ENCODE measurements at regions not wholly inside any gene's neighbourhood (a gene's known extent, or its start where the extent isn't known, plus 50 kb on each side); places are given as distances from the start of the nearest gene placed in this dataset.

- H3K9me3 ChIP-seq: no peaks in the 10 kb centered on the region
- no peaks in the 10 kb centered on the region for H3K4me1 ChIP-seq (ENCODE audit: control insufficient read depth in 1 of 2, insufficient read depth in 1 of 2, low read depth in 1 of 2, low read length in 1 of 2)
- no peak overlapping the region for H3K4me3 ChIP-seq (ENCODE audit: low read depth in 1 of 2, low read length in 1 of 2)
- H3K27ac ChIP-seq: no peak overlapping the region
- no peaks in the 10 kb centered on the region for H3K36me3 ChIP-seq
- H3K27me3 ChIP-seq: no peaks in the 10 kb centered on the region
- no peak for TF ChIP-seq CTCF (IDR thresholded peaks at IDR 0.05)
These were observed 1023.3 kb upstream of the TENM3 start for GRCh38 chr4:181219783-181220416.

GRCh38 chr4:181224852-181225251 lies 1018.4 kb upstream of the TENM3 start:
- TF ChIP-seq CTCF (IDR thresholded peaks at IDR 0.05): no peak
- H3K4me1 ChIP-seq (ENCODE audit: control insufficient read depth in 1 of 2, insufficient read depth in 1 of 2, low read depth in 1 of 2, low read length in 1 of 2): no peaks in the 10 kb centered on the region
- no peaks in the 10 kb centered on the region for H3K9me3 ChIP-seq
- H3K4me3 ChIP-seq (ENCODE audit: low read depth in 1 of 2, low read length in 1 of 2): no peak overlapping the region
- no peak overlapping the region for H3K27ac ChIP-seq
- no peaks in the 10 kb centered on the region for H3K36me3 ChIP-seq
- no peaks in the 10 kb centered on the region for H3K27me3 ChIP-seq

GRCh38 chr4:181225616-181226261 lies 1017.5 kb upstream of the TENM3 start:
- no peaks in the 10 kb centered on the region for H3K27me3 ChIP-seq
- no peak overlapping the region for H3K27ac ChIP-seq
- no peak for TF ChIP-seq CTCF (IDR thresholded peaks at IDR 0.05)
- no peak overlapping the region for H3K4me3 ChIP-seq (ENCODE audit: low read depth in 1 of 2, low read length in 1 of 2)
- H3K9me3 ChIP-seq: no peaks in the 10 kb centered on the region
- no peaks in the 10 kb centered on the region for H3K4me1 ChIP-seq (ENCODE audit: control insufficient read depth in 1 of 2, insufficient read depth in 1 of 2, low read depth in 1 of 2, low read length in 1 of 2)
- no peaks in the 10 kb centered on the region for H3K36me3 ChIP-seq

GRCh38 chr4:181234951-181235680 lies 1008.1 kb upstream of the TENM3 start:
- no peak overlapping the region for H3K4me3 ChIP-seq (ENCODE audit: low read depth in 1 of 2, low read length in 1 of 2)
- no peaks in the 10 kb centered on the region for H3K36me3 ChIP-seq
- no peaks in the 10 kb centered on the region for H3K27me3 ChIP-seq
- H3K9me3 ChIP-seq: no peaks in the 10 kb centered on the region
- no peak for TF ChIP-seq CTCF (IDR thresholded peaks at IDR 0.05)
- no peaks in the 10 kb centered on the region for H3K4me1 ChIP-seq (ENCODE audit: control insufficient read depth in 1 of 2, insufficient read depth in 1 of 2, low read depth in 1 of 2, low read length in 1 of 2)
- no peak overlapping the region for H3K27ac ChIP-seq

- H3K4me3 ChIP-seq (ENCODE audit: low read depth in 1 of 2, low read length in 1 of 2): no peak overlapping the region
- no peak overlapping the region for H3K27ac ChIP-seq
- TF ChIP-seq CTCF (IDR thresholded peaks at IDR 0.05): no peak
- H3K27me3 ChIP-seq: no peaks in the 10 kb centered on the region
- H3K9me3 ChIP-seq: no peaks in the 10 kb centered on the region
- H3K36me3 ChIP-seq: no peaks in the 10 kb centered on the region
- H3K4me1 ChIP-seq (ENCODE audit: control insufficient read depth in 1 of 2, insufficient read depth in 1 of 2, low read depth in 1 of 2, low read length in 1 of 2): no peaks in the 10 kb centered on the region
These were observed 997.9 kb upstream of the TENM3 start for GRCh38 chr4:181245326-181245725.
